ENCODE measurements at regions not wholly inside any gene's neighbourhood (a gene's known extent, or its start where the extent isn't known, plus 50 kb on each side); places are given as distances from the start of the nearest gene placed in this dataset.

DNA sequence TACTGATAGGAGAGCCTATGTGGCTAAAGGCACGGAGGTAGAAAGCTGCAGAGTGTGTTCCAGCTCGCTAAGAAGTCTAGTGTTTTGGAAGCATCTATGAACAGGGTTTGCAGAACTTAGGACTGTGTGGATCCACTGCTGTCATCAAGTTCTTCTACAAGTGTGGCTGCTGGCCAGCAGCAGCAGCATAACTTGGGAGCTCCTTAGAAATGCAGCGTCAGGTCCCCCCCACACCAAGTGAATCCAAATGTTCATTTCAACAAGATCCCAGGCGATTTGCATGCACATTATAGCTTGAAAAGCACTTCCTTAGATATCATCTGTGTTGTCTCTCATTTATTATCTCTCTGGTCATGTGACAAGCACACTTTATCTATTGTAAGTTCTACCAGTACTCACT, 131.9 kb upstream of the SHISA6 start:
- no peak for TF ChIP-seq EZH2 (IDR thresholded peaks at IDR 0.05; ENCODE audit: insufficient read depth, low read length)
- TF ChIP-seq, protein P1, sequence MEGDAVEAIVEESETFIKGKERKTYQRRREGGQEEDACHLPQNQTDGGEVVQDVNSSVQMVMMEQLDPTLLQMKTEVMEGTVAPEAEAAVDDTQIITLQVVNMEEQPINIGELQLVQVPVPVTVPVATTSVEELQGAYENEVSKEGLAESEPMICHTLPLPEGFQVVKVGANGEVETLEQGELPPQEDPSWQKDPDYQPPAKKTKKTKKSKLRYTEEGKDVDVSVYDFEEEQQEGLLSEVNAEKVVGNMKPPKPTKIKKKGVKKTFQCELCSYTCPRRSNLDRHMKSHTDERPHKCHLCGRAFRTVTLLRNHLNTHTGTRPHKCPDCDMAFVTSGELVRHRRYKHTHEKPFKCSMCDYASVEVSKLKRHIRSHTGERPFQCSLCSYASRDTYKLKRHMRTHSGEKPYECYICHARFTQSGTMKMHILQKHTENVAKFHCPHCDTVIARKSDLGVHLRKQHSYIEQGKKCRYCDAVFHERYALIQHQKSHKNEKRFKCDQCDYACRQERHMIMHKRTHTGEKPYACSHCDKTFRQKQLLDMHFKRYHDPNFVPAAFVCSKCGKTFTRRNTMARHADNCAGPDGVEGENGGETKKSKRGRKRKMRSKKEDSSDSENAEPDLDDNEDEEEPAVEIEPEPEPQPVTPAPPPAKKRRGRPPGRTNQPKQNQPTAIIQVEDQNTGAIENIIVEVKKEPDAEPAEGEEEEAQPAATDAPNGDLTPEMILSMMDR (IDR thresholded peaks at IDR 0.05; ENCODE audit: insufficient read depth, low read depth, low read length) = no peak
- H3K27me3 ChIP-seq (ENCODE audit: insufficient read depth, low read length) = no peaks in the 10 kb centered on the region
- H2AFZ ChIP-seq (ENCODE audit: low read depth, low read length) = no peak overlapping the region
- Mint-ChIP-seq H3K27ac (ENCODE audit: unreplicated experiment) (no peak overlapping the region), H3K27me3 (ENCODE audit: low read depth, unreplicated experiment) (no peaks in the 10 kb centered on the region), H3K36me3 (ENCODE audit: low read depth, unreplicated experiment) (no peaks in the 10 kb centered on the region), H3K9me3 (ENCODE audit: unreplicated experiment) (peaks cover 12% of the 10 kb centered on the region), H3K4me1 (ENCODE audit: low read depth, unreplicated experiment) (no peaks in the 10 kb centered on the region), H3K4me3 (ENCODE audit: unreplicated experiment) (no peak overlapping the region)
- H3K36me3 ChIP-seq (ENCODE audit: insufficient read depth, low read length) = no peaks in the 10 kb centered on the region
- H3K27ac ChIP-seq (ENCODE audit: low read depth, low read length) = no peak overlapping the region
- H3K9me3 ChIP-seq (ENCODE audit: insufficient read depth, low read depth, low read length) = peaks cover 3% of the 10 kb centered on the region
- FAIRE-seq (no peak), DNase-seq (ENCODE audit: low read depth) (no peak)
- no peak overlapping the region for H3K4me3 ChIP-seq (ENCODE audit: insufficient read depth, low read depth, low read length)
- no peaks in the 10 kb centered on the region for H3K4me1 ChIP-seq (ENCODE audit: insufficient read depth, low read length)
- no peak overlapping the region for H3K4me2 ChIP-seq (ENCODE audit: low read length)
- no peaks in the 10 kb centered on the region for H3K79me2 ChIP-seq (ENCODE audit: insufficient read depth, low read length)
- H3K9ac ChIP-seq (ENCODE audit: low read length) = no peak overlapping the region
- H4K20me1 ChIP-seq (ENCODE audit: insufficient read depth, low read length) = no peaks in the 10 kb centered on the region

DNA sequence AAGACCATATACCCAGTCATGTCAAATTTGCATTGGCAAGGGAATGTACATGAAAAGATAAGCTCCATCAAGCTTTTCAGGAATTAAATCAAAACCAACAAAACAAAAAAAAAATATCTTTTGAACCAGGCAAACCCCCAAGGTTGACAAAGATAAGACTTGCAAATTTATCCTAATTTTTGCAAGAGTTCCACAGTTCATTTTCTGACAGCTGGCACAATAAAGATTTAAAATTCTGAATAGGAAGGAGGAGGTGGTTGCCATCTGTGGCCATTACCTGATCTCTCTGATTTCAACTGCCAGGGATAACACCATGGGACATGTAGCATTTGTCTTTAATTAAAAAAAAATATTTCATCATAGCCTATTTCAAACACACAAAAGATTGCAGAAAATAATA, 135.9 kb upstream of the SHISA6 start:
- no peak overlapping the region for H3K4me3 ChIP-seq (ENCODE audit: insufficient read depth, low read depth, low read length)
- no peaks in the 10 kb centered on the region for H3K27me3 ChIP-seq (ENCODE audit: insufficient read depth, low read length)
- TF ChIP-seq, protein P1 (IDR thresholded peaks at IDR 0.05; ENCODE audit: insufficient read depth, low read depth, low read length) = no peak
- TF ChIP-seq EZH2 (IDR thresholded peaks at IDR 0.05; ENCODE audit: insufficient read depth, low read length) = no peak
- H3K9me3 ChIP-seq (ENCODE audit: insufficient read depth, low read depth, low read length) = no peaks in the 10 kb centered on the region
- H3K9ac ChIP-seq (ENCODE audit: low read length) = no peak overlapping the region
- no peaks in the 10 kb centered on the region for H3K36me3 Mint-ChIP-seq (ENCODE audit: low read depth, unreplicated experiment)
- no peak overlapping the region for H3K27ac Mint-ChIP-seq (ENCODE audit: unreplicated experiment)
- H3K27me3 Mint-ChIP-seq (ENCODE audit: low read depth, unreplicated experiment) = no peaks in the 10 kb centered on the region
- no peak overlapping the region for H3K27ac ChIP-seq (ENCODE audit: low read depth, low read length)
- no peaks in the 10 kb centered on the region for H3K4me1 ChIP-seq (ENCODE audit: insufficient read depth, low read length)
- no peak overlapping the region for H2AFZ ChIP-seq (ENCODE audit: low read depth, low read length)
- H3K4me1 Mint-ChIP-seq (ENCODE audit: low read depth, unreplicated experiment) = no peaks in the 10 kb centered on the region
- H4K20me1 ChIP-seq (ENCODE audit: insufficient read depth, low read length) = no peaks in the 10 kb centered on the region
- DNase-seq (ENCODE audit: low read depth) = no peak
- H3K79me2 ChIP-seq (ENCODE audit: insufficient read depth, low read length) = no peaks in the 10 kb centered on the region
- no peak overlapping the region for H3K4me2 ChIP-seq (ENCODE audit: low read length)
- no peaks in the 10 kb centered on the region for H3K36me3 ChIP-seq (ENCODE audit: insufficient read depth, low read length)
- H3K9me3 Mint-ChIP-seq (ENCODE audit: unreplicated experiment) = peaks cover 4% of the 10 kb centered on the region
- FAIRE-seq = no peak
- H3K4me3 Mint-ChIP-seq (ENCODE audit: unreplicated experiment) = no peak overlapping the region

DNA sequence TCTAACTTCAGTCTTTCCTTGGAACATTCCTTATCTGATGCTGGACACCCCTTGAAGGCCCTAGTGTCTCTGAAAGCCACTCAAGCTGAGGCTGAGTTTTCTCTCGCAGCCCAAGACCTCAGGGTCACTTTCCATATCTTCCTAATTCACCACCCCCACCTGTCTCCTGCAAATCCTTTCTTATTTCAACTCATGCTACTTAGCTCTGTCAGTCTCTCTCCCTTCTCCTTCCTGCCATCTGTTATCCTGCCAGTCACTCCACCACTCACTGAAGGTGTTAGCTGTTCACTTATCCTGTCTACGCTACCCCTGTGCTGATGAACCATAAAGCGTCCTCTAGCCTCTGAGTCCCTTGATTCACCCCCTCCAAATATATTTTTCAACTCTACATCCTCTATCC, 143.9 kb upstream of the SHISA6 start:
- peaks cover 7% of the 10 kb centered on the region for H3K9me3 ChIP-seq (ENCODE audit: insufficient read depth, low read depth, low read length)
- Mint-ChIP-seq H3K4me1 (ENCODE audit: low read depth, unreplicated experiment) (no peaks in the 10 kb centered on the region), H3K27ac (ENCODE audit: unreplicated experiment) (no peak overlapping the region), H3K9me3 (ENCODE audit: unreplicated experiment) (peaks cover 13% of the 10 kb centered on the region), H3K36me3 (ENCODE audit: low read depth, unreplicated experiment) (no peaks in the 10 kb centered on the region), H3K27me3 (ENCODE audit: low read depth, unreplicated experiment) (no peaks in the 10 kb centered on the region), H3K4me3 (ENCODE audit: unreplicated experiment) (no peak overlapping the region)
- H2AFZ ChIP-seq (ENCODE audit: low read depth, low read length) = no peak overlapping the region
- H3K4me1 ChIP-seq (ENCODE audit: insufficient read depth, low read length) = no peaks in the 10 kb centered on the region
- H3K4me2 ChIP-seq (ENCODE audit: low read length) = no peak overlapping the region
- no peaks in the 10 kb centered on the region for H3K79me2 ChIP-seq (ENCODE audit: insufficient read depth, low read length)
- FAIRE-seq (no peak), DNase-seq (ENCODE audit: low read depth) (no peak)
- H3K27me3 ChIP-seq (ENCODE audit: insufficient read depth, low read length) = no peaks in the 10 kb centered on the region
- TF ChIP-seq, protein P1 (IDR thresholded peaks at IDR 0.05; ENCODE audit: insufficient read depth, low read depth, low read length) = no peak
- TF ChIP-seq EZH2 (IDR thresholded peaks at IDR 0.05; ENCODE audit: insufficient read depth, low read length) = no peak
- no peak overlapping the region for H3K27ac ChIP-seq (ENCODE audit: low read depth, low read length)
- H3K4me3 ChIP-seq (ENCODE audit: insufficient read depth, low read depth, low read length) = no peak overlapping the region
- H3K36me3 ChIP-seq (ENCODE audit: insufficient read depth, low read length) = no peaks in the 10 kb centered on the region
- H3K9ac ChIP-seq (ENCODE audit: low read length) = no peak overlapping the region
- H4K20me1 ChIP-seq (ENCODE audit: insufficient read depth, low read length) = no peaks in the 10 kb centered on the region
